HFFc6 (cell line): ENCODE measurements at regions not wholly inside any gene's neighbourhood (a gene's known extent, or its start where the extent isn't known, plus 50 kb on each side); places are given as distances from the start of the nearest gene placed in this dataset.

Source experiments
- DNase-seq: peaks from one replicate; pipeline ENCODE4 v3.0.0-alpha.2; 2018
- H3K27ac Mint-ChIP-seq: 2 replicates; pipeline ENCODE4 v1.8.0; 2020; ENCODE audit warnings: mild to moderate bottlenecking, mixed read lengths
- H3K27me3 Mint-ChIP-seq: 2 replicates; pipeline ENCODE4 v1.8.0; 2021; ENCODE audit warnings: mild to moderate bottlenecking, moderate library complexity, mixed read lengths; ENCODE audit not compliant: insufficient read depth
- H3K36me3 Mint-ChIP-seq: 2 replicates; pipeline ENCODE4 v1.8.0; 2021; ENCODE audit warnings: low read depth, mixed read lengths
- H3K4me1 Mint-ChIP-seq: 2 replicates; pipeline ENCODE4 v1.8.0; 2020; ENCODE audit warnings: low read depth, mixed read lengths
- H3K4me3 Mint-ChIP-seq: 2 replicates; pipeline ENCODE4 v1.8.0; 2020; ENCODE audit warnings: mild to moderate bottlenecking, moderate library complexity, mixed read lengths
- H3K9me3 Mint-ChIP-seq: 2 replicates; pipeline ENCODE4 v1.8.0; 2020; ENCODE audit warnings: mild to moderate bottlenecking, mixed read lengths
- CTCF ChIP-seq: fragments of 200-600 bp; sonication (generic); IDR thresholded peaks from 2 replicates; pipeline ENCODE4 v1.5.0; 2021; ENCODE audit warnings: antibody characterized with exemption, mild to moderate bottlenecking

GRCh38 chr6:165031502-165031901 lies 277.9 kb downstream of the C6orf118 start:
- H3K4me1 Mint-ChIP-seq: no peaks in the 10 kb centered on the region
- peaks cover 3% of the 10 kb centered on the region for H3K27me3 Mint-ChIP-seq
- no peaks in the 10 kb centered on the region; the same call in 1 of the 2 replicates for H3K36me3 Mint-ChIP-seq

GRCh38 chr6:165025040-165025439 lies 284.4 kb downstream of the C6orf118 start:
- Mint-ChIP-seq H3K36me3 (no peaks in the 10 kb centered on the region; the same call in 1 of the 2 replicates), H3K4me1 (no peaks in the 10 kb centered on the region), H3K9me3 (peaks cover 42% of the 10 kb centered on the region), H3K27ac (no peak overlapping the region), H3K27me3 (no peaks in the 10 kb centered on the region), H3K4me3 (no peak overlapping the region)
- no peak for TF ChIP-seq CTCF
- DNase-seq: no peak

More at GRCh38 chr6:165031502-165031901, 277.9 kb downstream of the C6orf118 start:
- H3K27ac Mint-ChIP-seq: no peak overlapping the region
- TF ChIP-seq CTCF: no peak
- no peak for DNase-seq
- H3K9me3 Mint-ChIP-seq: peaks cover 51% of the 10 kb centered on the region
- no peak overlapping the region for H3K4me3 Mint-ChIP-seq

- H3K4me1 Mint-ChIP-seq: no peaks in the 10 kb centered on the region
- DNase-seq: no peak
- no peak for TF ChIP-seq CTCF
- no peaks in the 10 kb centered on the region; the same call in 1 of the 2 replicates for H3K36me3 Mint-ChIP-seq
- no peak overlapping the region for H3K27ac Mint-ChIP-seq
- peaks cover 40% of the 10 kb centered on the region for H3K9me3 Mint-ChIP-seq
- H3K27me3 Mint-ChIP-seq: no peaks in the 10 kb centered on the region
- no peak overlapping the region for H3K4me3 Mint-ChIP-seq
Observed at GRCh38 chr6:165019681-165020080, 289.7 kb downstream of the C6orf118 start.

GRCh38 chr6:165015676-165016075 lies 293.7 kb downstream of the C6orf118 start:
- no peaks in the 10 kb centered on the region for H3K27me3 Mint-ChIP-seq
- peaks cover 31% of the 10 kb centered on the region for H3K9me3 Mint-ChIP-seq
- H3K27ac Mint-ChIP-seq: no peak overlapping the region
- H3K36me3 Mint-ChIP-seq: no peaks in the 10 kb centered on the region
- no peak for TF ChIP-seq CTCF
- H3K4me3 Mint-ChIP-seq: no peak overlapping the region
- H3K4me1 Mint-ChIP-seq: no peaks in the 10 kb centered on the region
- no peak for DNase-seq

GRCh38 chr6:165013701-165014100 lies 295.7 kb downstream of the C6orf118 start:
- no peak for DNase-seq

More at GRCh38 chr6:165013701-165014100, 295.7 kb downstream of the C6orf118 start:
- H3K9me3 Mint-ChIP-seq: peaks cover 36% of the 10 kb centered on the region
- no peak for TF ChIP-seq CTCF
- H3K27ac Mint-ChIP-seq: no peak overlapping the region
- no peaks in the 10 kb centered on the region for H3K36me3 Mint-ChIP-seq
- H3K4me1 Mint-ChIP-seq: no peaks in the 10 kb centered on the region
- H3K27me3 Mint-ChIP-seq: no peaks in the 10 kb centered on the region
- H3K4me3 Mint-ChIP-seq: no peak overlapping the region
